Ectodermal cell (in vitro differentiated cells): ENCODE measurements at regions not wholly inside any gene's neighbourhood (a gene's known extent, or its start where the extent isn't known, plus 50 kb on each side); places are given as distances from the start of the nearest gene placed in this dataset.

Experiments used
- H3K27ac ChIP-seq: 2 replicates; pipeline ENCODE4 v1.7.0; 2013; ENCODE audit warnings: mild to moderate bottlenecking, low read depth, low read length; ENCODE audit not compliant: insufficient read depth, poor library complexity, severe bottlenecking
- H3K27me3 ChIP-seq: 2 replicates; pipeline ENCODE4 v1.7.0; 2013; ENCODE audit warnings: mild to moderate bottlenecking, low read length; ENCODE audit not compliant: insufficient read depth, control insufficient read depth, poor library complexity, severe bottlenecking
- H3K36me3 ChIP-seq: one replicate; pipeline ENCODE4 v1.7.0; 2013; ENCODE audit warnings: low read length; ENCODE audit not compliant: control insufficient read depth, insufficient read depth
- H3K4me1 ChIP-seq: one replicate; pipeline ENCODE4 v1.7.0; 2013; ENCODE audit warnings: low read length; ENCODE audit not compliant: control insufficient read depth, insufficient read depth
- H3K4me3 ChIP-seq: 2 replicates; pipeline ENCODE4 v1.7.0; 2013; ENCODE audit warnings: low read depth, low read length, control low read depth; ENCODE audit not compliant: insufficient read depth
- H3K9me3 ChIP-seq: 2 replicates; pipeline ENCODE4 v1.7.0; 2013; ENCODE audit warnings: mild to moderate bottlenecking, low read length, moderate library complexity; ENCODE audit not compliant: control insufficient read depth
- WGBS, 2 experiments: methylation state at CpG; one replicate each; pipeline ENCODE4 v1.1.7; 2013; ENCODE audit warnings: missing lambda C conversion rate in 2 of 2; 5-methylcytosine and 5-hydroxymethylcytosine counted together

DNA sequence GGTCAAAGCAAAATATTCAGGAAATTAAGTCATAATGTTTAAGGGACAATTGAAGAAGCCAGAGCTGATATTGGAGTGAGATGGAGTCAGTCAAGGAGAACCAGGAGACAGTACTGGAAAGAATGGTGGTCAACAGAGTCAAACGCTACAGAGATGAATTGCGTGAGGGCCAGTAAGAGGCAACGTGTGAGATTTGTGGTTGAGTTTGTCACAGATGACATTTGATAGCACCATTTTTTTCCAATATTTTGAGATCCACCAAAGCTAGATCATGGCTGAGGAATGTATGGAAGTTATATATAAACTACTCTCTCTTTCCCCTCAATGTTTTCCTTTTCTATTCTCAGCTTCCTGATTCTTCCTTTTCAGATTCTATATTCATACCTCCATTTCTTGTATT lies 375.1 kb upstream of the ROBO2 start:
- no peak overlapping the region for H3K27ac ChIP-seq
- no peaks in the 10 kb centered on the region for H3K36me3 ChIP-seq
- 93 to 94% methylated on average over 3 of the region's 3 CpGs for WGBS, 2 experiments
- no peak overlapping the region for H3K4me3 ChIP-seq
- H3K9me3 ChIP-seq = no peaks in the 10 kb centered on the region
- H3K27me3 ChIP-seq = no peaks in the 10 kb centered on the region
- H3K4me1 ChIP-seq = no peaks in the 10 kb centered on the region

DNA sequence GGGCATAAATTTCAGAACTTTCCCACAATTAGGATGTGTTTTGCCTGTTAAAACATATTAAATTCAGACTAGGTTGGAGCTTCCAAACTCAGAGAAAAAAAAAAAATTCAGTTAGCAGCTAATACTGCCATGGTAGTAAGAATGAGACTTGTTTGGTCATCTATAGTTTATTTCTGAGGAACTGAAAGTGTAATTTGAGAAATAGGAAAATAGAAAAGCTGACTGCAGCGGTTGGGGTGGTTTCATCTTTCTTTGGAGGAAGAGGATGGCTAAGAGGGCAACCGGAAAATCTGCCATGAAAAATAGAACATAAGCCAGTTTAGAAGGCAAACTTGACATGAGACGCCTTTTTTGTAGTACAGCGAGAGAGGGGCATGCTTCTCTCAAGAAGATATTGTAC lies 371.2 kb upstream of the ROBO2 start:
- no peaks in the 10 kb centered on the region for H3K4me1 ChIP-seq
- WGBS, 2 experiments = 94 to 97% methylated on average over 4 of the region's 4 CpGs
- no peaks in the 10 kb centered on the region for H3K9me3 ChIP-seq
- no peak overlapping the region for H3K27ac ChIP-seq
- H3K36me3 ChIP-seq = no peaks in the 10 kb centered on the region
- H3K4me3 ChIP-seq = no peak overlapping the region
- no peaks in the 10 kb centered on the region for H3K27me3 ChIP-seq

DNA sequence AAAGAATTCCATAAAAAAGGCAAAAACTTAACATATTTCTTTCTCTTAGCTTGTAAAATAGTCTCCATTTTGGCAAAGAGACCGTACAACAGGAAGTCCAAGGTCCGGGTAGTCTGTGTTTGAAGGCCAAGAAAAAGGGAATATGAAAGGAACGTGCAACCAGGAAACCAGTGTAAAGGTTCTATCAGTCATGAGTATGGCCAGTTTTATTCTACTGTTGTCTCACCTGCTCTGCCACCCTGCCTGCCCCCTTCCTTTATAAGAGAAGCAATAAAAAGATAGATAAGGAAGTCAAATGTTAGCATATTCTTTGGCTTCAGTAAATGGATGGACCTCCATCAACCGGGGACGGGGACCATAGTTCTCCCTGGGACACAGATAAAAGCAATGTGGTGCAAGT lies 370.6 kb upstream of the ROBO2 start:
- H3K36me3 ChIP-seq = no peaks in the 10 kb centered on the region
- no peaks in the 10 kb centered on the region for H3K9me3 ChIP-seq
- H3K4me1 ChIP-seq = no peaks in the 10 kb centered on the region
- no peaks in the 10 kb centered on the region for H3K27me3 ChIP-seq
- H3K27ac ChIP-seq = no peak overlapping the region
- H3K4me3 ChIP-seq = no peak overlapping the region
- 82 to 86% methylated on average over 5 of the region's 5 CpGs for WGBS, 2 experiments

DNA sequence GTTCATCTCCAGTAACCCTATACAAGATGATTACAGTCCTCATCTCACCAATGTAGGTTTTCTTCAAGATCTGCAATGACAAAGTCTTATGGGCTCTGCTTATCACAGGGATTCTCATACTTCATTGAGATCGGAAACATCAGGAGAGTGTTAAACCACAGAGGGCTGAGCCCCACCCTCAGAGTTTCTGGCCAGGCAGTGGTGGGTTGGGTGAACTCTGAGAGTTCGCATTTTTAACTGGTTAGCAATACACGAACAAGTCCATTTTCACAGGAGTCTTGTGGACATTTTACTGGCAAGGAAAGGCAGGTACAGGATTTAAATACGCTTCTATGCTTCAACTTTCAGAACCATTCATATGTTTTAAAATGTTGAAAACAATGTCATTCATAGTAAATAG lies 366.7 kb upstream of the ROBO2 start:
- H3K27ac ChIP-seq = no peak overlapping the region
- no peaks in the 10 kb centered on the region for H3K36me3 ChIP-seq
- no peaks in the 10 kb centered on the region for H3K9me3 ChIP-seq
- 82% methylated on average over 3 to 4 of the region's 4 CpGs for WGBS, 2 experiments
- no peaks in the 10 kb centered on the region for H3K27me3 ChIP-seq
- H3K4me3 ChIP-seq = no peak overlapping the region
- no peaks in the 10 kb centered on the region for H3K4me1 ChIP-seq

- no peak overlapping the region for H3K27ac ChIP-seq
- peaks cover 3% of the 10 kb centered on the region for H3K4me1 ChIP-seq
- H3K4me3 ChIP-seq = no peak overlapping the region
- no peaks in the 10 kb centered on the region for H3K36me3 ChIP-seq
- H3K9me3 ChIP-seq = no peaks in the 10 kb centered on the region
- H3K27me3 ChIP-seq = no peaks in the 10 kb centered on the region
Measured at GRCh38 chr3:76679541-76679940, 360.4 kb upstream of the ROBO2 start.

- peaks cover 8% of the 10 kb centered on the region for H3K4me1 ChIP-seq
Measured at GRCh38 chr3:76683256-76683655, 356.6 kb upstream of the ROBO2 start.

GRCh38 chr3:76684946-76685345 lies 355.0 kb upstream of the ROBO2 start:
- H3K27me3 ChIP-seq = no peaks in the 10 kb centered on the region
- no peak overlapping the region for H3K4me3 ChIP-seq
- WGBS, 2 experiments = 74 to 82% methylated on average over 2 of the region's 2 CpGs
- no peak overlapping the region for H3K27ac ChIP-seq
- no peaks in the 10 kb centered on the region for H3K36me3 ChIP-seq
- no peaks in the 10 kb centered on the region for H3K9me3 ChIP-seq
- peaks cover 8% of the 10 kb centered on the region for H3K4me1 ChIP-seq

More at GRCh38 chr3:76683256-76683655, 356.6 kb upstream of the ROBO2 start:
- H3K9me3 ChIP-seq = no peaks in the 10 kb centered on the region
- H3K27ac ChIP-seq = no peak overlapping the region
- H3K27me3 ChIP-seq = no peaks in the 10 kb centered on the region
- H3K36me3 ChIP-seq = no peaks in the 10 kb centered on the region
- WGBS, 2 experiments = 86% methylated on average over 2 of the region's 3 CpGs; no CpG with 5 or more reads in 1 of the 2 experiments
- H3K4me3 ChIP-seq = no peak overlapping the region

GRCh38 chr3:76685858-76686257 lies 354.0 kb upstream of the ROBO2 start:
- Histone ChIP-seq H3K4me3 (no peak overlapping the region), H3K4me1 (peaks cover 8% of the 10 kb centered on the region), H3K27me3 (no peaks in the 10 kb centered on the region), H3K9me3 (no peaks in the 10 kb centered on the region), H3K36me3 (no peaks in the 10 kb centered on the region), H3K27ac (no peak overlapping the region)
- WGBS, 2 experiments = 76 to 85% methylated on average over 3 to 4 of the region's 5 CpGs

GRCh38 chr3:76687019-76687418 lies 352.9 kb upstream of the ROBO2 start:
- WGBS, 2 experiments = 100% methylated on average over 1 to 2 of the region's 3 CpGs
- H3K4me3 ChIP-seq = no peak overlapping the region
- no peaks in the 10 kb centered on the region for H3K9me3 ChIP-seq
- H3K4me1 ChIP-seq = peaks cover 8% of the 10 kb centered on the region
- no peaks in the 10 kb centered on the region for H3K36me3 ChIP-seq
- no peaks in the 10 kb centered on the region for H3K27me3 ChIP-seq
- H3K27ac ChIP-seq = no peak overlapping the region

DNA sequence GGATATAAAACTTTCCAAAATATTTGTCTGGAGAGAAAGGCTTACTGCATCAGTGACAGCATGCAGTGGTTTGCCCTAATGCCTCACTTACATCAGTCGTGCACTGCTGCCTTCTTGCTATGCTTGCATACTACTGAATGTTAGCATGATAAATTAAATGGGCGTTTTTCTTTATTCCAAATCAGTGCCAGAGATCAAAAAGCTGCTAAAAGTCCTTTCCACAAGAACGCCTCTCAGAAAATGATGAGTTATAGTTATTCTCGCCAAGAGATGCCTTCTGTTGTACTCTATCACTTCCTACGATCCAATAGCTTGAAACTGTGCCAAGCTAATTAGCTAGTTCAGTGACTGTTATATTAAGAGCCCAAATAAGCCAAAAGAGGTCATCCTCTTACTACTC lies 345.8 kb upstream of the ROBO2 start:
- WGBS, 2 experiments = 91 to 93% methylated on average over 5 of the region's 5 CpGs
- no peaks in the 10 kb centered on the region for H3K27me3 ChIP-seq
- H3K4me1 ChIP-seq = peaks cover 2% of the 10 kb centered on the region

GRCh38 chr3:76698136-76698706 lies 341.7 kb upstream of the ROBO2 start:
- H3K36me3 ChIP-seq = no peaks in the 10 kb centered on the region
- no peak overlapping the region for H3K4me3 ChIP-seq
- no peaks in the 10 kb centered on the region for H3K9me3 ChIP-seq
- H3K27me3 ChIP-seq = no peaks in the 10 kb centered on the region
- 81 to 86% methylated on average over 6 of the region's 7 CpGs for WGBS, 2 experiments
- peaks cover 9% of the 10 kb centered on the region for H3K4me1 ChIP-seq
- H3K27ac ChIP-seq = no peak overlapping the region

More for the DNA sequence above, 345.8 kb upstream of the ROBO2 start:
- H3K9me3 ChIP-seq = no peaks in the 10 kb centered on the region
- H3K4me3 ChIP-seq = no peak overlapping the region
- H3K27ac ChIP-seq = no peak overlapping the region
- no peaks in the 10 kb centered on the region for H3K36me3 ChIP-seq
